Fibroblast of lung (primary cell): ENCODE measurements at regions not wholly inside any gene's neighbourhood (a gene's known extent, or its start where the extent isn't known, plus 50 kb on each side); places are given as distances from the start of the nearest gene placed in this dataset.

Source experiments
- CTCF ChIP-seq, 2 donors: IDR thresholded peaks in 1 of 2; conservative IDR thresholded peaks in 1 of 2; 1 replicate in 1 of 2; 2 replicates in 1 of 2; pipeline ENCODE4 v1.5.1; 2011 to 2012; ENCODE audit warnings: low read length in 2 of 2, control low read depth in 1 of 2, inconsistent platforms in 1 of 2, low read depth in 1 of 2, mild to moderate bottlenecking in 1 of 2
- EZH2 ChIP-seq: IDR thresholded peaks from 2 replicates; pipeline ENCODE4 v1.5.1; 2012; ENCODE audit warnings: low read length, control low read depth, mild to moderate bottlenecking; ENCODE audit errors: missing control alignments

GRCh38 chr21:35678393-35678792 is 381.9 kb downstream of the SETD4 start:
- TF ChIP-seq CTCF (conservative IDR thresholded peaks at IDR 0.05 in 1 of 2, IDR thresholded peaks at IDR 0.05 in 1 of 2; ENCODE audit: low read depth in 1 of 2, low read length in 2 of 2), result no peak
- TF ChIP-seq EZH2, result no peak
